IMR-90 (cell line): ENCODE measurements at regions not wholly inside any gene's neighbourhood (a gene's known extent, or its start where the extent isn't known, plus 50 kb on each side); places are given as distances from the start of the nearest gene placed in this dataset.
A peak's percentile ranks its signal among the peaks of the same experiment; 100 is the strongest.

Experiments used
- ATAC-seq: fragments of 200-7000 bp; cut with Tn5 transposase; 2 replicates; pipeline ENCODE4 v1.9.1; 2020; ENCODE audit warnings: low read depth, mild to moderate bottlenecking, moderate library complexity
- BruUV-seq: library from RNA; stranded (reverse); fragments of 400-500 nt; replicated peaks from 2 replicates; lab custom pipeline; 2021; lab: Mats Ljungman, UMichigan
- CTCF ChIA-PET: fragments of 300-600 bp; formaldehyde crosslinking; extraction: SDS; loops from one replicate; lab custom pipeline; 2021; ENCODE audit warnings: antibody characterized with exemption; lab: Yijun Ruan, JAX
- POLR2A ChIA-PET: fragments of 300-600 bp; sonication (Branson Sonifier 250); formaldehyde crosslinking; loops from one replicate; lab custom pipeline; 2022; ENCODE audit warnings: antibody characterized with exemption; ENCODE audit not compliant: unreplicated experiment; lab: Charles Lee
- DNase-seq: peaks from one replicate; pipeline ENCODE4 v3.0.0; 2013
- H2AFZ ChIP-seq: replicated peaks from 2 replicates; pipeline ENCODE3; 2013; ENCODE audit warnings: low read length, mild to moderate bottlenecking; ENCODE audit not compliant: poor library complexity
- H2AK5ac ChIP-seq: 2 replicates; pipeline ENCODE4 v1.6.1; 2013; ENCODE audit warnings: low read depth, low read length, inconsistent platforms
- H2AK9ac ChIP-seq: replicated peaks from 2 replicates; pipeline ENCODE3; 2013; ENCODE audit warnings: mild to moderate bottlenecking, low read depth, low read length, moderate library complexity; ENCODE audit not compliant: poor library complexity
- H2BK120ac ChIP-seq: 2 replicates; pipeline ENCODE4 v1.6.1; 2013; ENCODE audit warnings: low read depth, low read length, inconsistent platforms
- H2BK15ac ChIP-seq: 3 replicates; pipeline ENCODE4 v1.6.1; 2013; ENCODE audit warnings: low read depth, low read length, inconsistent platforms
- H2BK20ac ChIP-seq: 2 replicates; pipeline ENCODE4 v1.6.1; 2013; ENCODE audit warnings: low read depth, mild to moderate bottlenecking, inconsistent platforms, low read length, moderate library complexity
- H2BK5ac ChIP-seq: 2 replicates; pipeline ENCODE4 v1.6.1; 2013; ENCODE audit warnings: mild to moderate bottlenecking, low read depth, low read length, inconsistent platforms; ENCODE audit not compliant: poor library complexity, severe bottlenecking
- H3K14ac ChIP-seq: replicated peaks from 2 replicates; pipeline ENCODE4 v1.6.1; 2013; ENCODE audit warnings: low read depth, low read length, inconsistent platforms
- H3K18ac ChIP-seq: 2 replicates; pipeline ENCODE4 v1.6.1; 2013; ENCODE audit warnings: low read depth, low read length, control low read depth
- H3K23ac ChIP-seq: 2 replicates; pipeline ENCODE4 v1.6.1; 2013; ENCODE audit warnings: low read depth, low read length, inconsistent platforms
- H3K27ac ChIP-seq: 2 replicates; pipeline ENCODE4 v1.5.1; 2013; ENCODE audit warnings: mild to moderate bottlenecking, control low read depth, low read length; ENCODE audit not compliant: insufficient read depth
- H3K27me3 ChIP-seq: 2 replicates; pipeline ENCODE4 v1.6.1; 2013; ENCODE audit warnings: low read length; ENCODE audit not compliant: control insufficient read depth, insufficient read depth
- H3K36me3 ChIP-seq: 2 replicates; pipeline ENCODE4 v1.6.1; 2013; ENCODE audit warnings: low read length, mixed read lengths; ENCODE audit not compliant: control insufficient read depth, insufficient read depth
- H3K4ac ChIP-seq: 2 replicates; pipeline ENCODE4 v1.6.1; 2013; ENCODE audit warnings: low read depth, low read length, inconsistent platforms
- H3K4me1 ChIP-seq: 2 replicates; pipeline ENCODE4 v1.6.1; 2013; ENCODE audit warnings: low read length, mixed read lengths; ENCODE audit not compliant: control insufficient read depth, insufficient read depth
- H3K4me2 ChIP-seq: 2 replicates; pipeline ENCODE4 v1.6.1; 2013; ENCODE audit warnings: low read depth, mild to moderate bottlenecking, control low read depth, low read length, moderate library complexity
- H3K4me3 ChIP-seq: 2 replicates; pipeline ENCODE4 v1.5.1; 2013; ENCODE audit warnings: low read depth, mild to moderate bottlenecking, control low read depth, low read length, moderate library complexity; ENCODE audit not compliant: insufficient read depth
- H3K56ac ChIP-seq: 2 replicates; pipeline ENCODE4 v1.6.1; 2013; ENCODE audit warnings: low read length, inconsistent platforms; ENCODE audit not compliant: insufficient read depth; ENCODE audit errors: extremely low read depth
- H3K79me1 ChIP-seq, 2 experiments: 2 replicates each; pipeline ENCODE4 v1.6.1; 2013; ENCODE audit warnings: low read length in 2 of 2, inconsistent platforms in 1 of 2, low read depth in 1 of 2
- H3K9ac ChIP-seq: 2 replicates; pipeline ENCODE4 v1.6.1; 2013; ENCODE audit warnings: low read depth, low read length, control low read depth
- H3K9me1 ChIP-seq: 2 replicates; pipeline ENCODE4 v1.6.1; 2013; ENCODE audit warnings: low read length, inconsistent platforms; ENCODE audit not compliant: insufficient read depth
- H3K9me3 ChIP-seq: 2 replicates; pipeline ENCODE4 v1.6.1; 2013; ENCODE audit warnings: low read length; ENCODE audit not compliant: control insufficient read depth, insufficient read depth
- H4K20me1 ChIP-seq: 2 replicates; pipeline ENCODE4 v1.6.1; 2013; ENCODE audit warnings: low read length, inconsistent platforms; ENCODE audit not compliant: insufficient read depth
- H4K5ac ChIP-seq: 2 replicates; pipeline ENCODE4 v1.6.1; 2013; ENCODE audit warnings: mild to moderate bottlenecking, low read depth, low read length, control low read depth
- H4K8ac ChIP-seq, 2 experiments: 2 replicates each; pipeline ENCODE4 v1.6.1; 2013; ENCODE audit warnings: low read depth in 2 of 2, low read length in 2 of 2, control low read depth in 1 of 2, inconsistent platforms in 1 of 2
- H4K91ac ChIP-seq: 2 replicates; pipeline ENCODE4 v1.6.1; 2013; ENCODE audit warnings: low read depth, low read length, inconsistent platforms; ENCODE audit not compliant: insufficient read depth
- BHLHE40 ChIP-seq: fragments of 150-350 bp; IDR thresholded peaks from 2 replicates; pipeline ENCODE4 v1.6.1; 2016; ENCODE audit warnings: mild to moderate bottlenecking, low read depth, low read length
- CHD1 ChIP-seq: IDR thresholded peaks from 2 replicates; pipeline ENCODE4 v1.6.1; 2012; ENCODE audit warnings: low read depth, low read length, improper control_type of control experiment
- FOS ChIP-seq: fragments of 150-350 bp; IDR thresholded peaks from 2 replicates; pipeline ENCODE4 v1.6.1; 2016; ENCODE audit warnings: low read depth, low read length
- MAFK ChIP-seq: IDR thresholded peaks from 2 replicates; pipeline ENCODE4 v1.6.1; 2012; ENCODE audit warnings: low read depth, low read length, improper control_type of control experiment
- MAZ ChIP-seq: IDR thresholded peaks from 2 replicates; pipeline ENCODE4 v1.6.1; 2012; ENCODE audit warnings: low read depth, mild to moderate bottlenecking, low read length, improper control_type of control experiment, moderate library complexity, borderline replicate concordance
- RAD21 ChIP-seq: IDR thresholded peaks from 2 replicates; pipeline ENCODE4 v1.6.1; 2012; ENCODE audit warnings: low read length, improper control_type of control experiment
- RCOR1 ChIP-seq: IDR thresholded peaks from 2 replicates; pipeline ENCODE4 v1.6.1; 2012; ENCODE audit warnings: mild to moderate bottlenecking, low read length, improper control_type of control experiment; ENCODE audit not compliant: insufficient replicate concordance
- RFX5 ChIP-seq: IDR thresholded peaks from 2 replicates; pipeline ENCODE4 v1.8.0; 2012; ENCODE audit warnings: low read depth, mild to moderate bottlenecking, low read length, moderate library complexity
- SMC3 ChIP-seq: fragments of 150-350 bp; IDR thresholded peaks from 2 replicates; pipeline ENCODE4 v1.6.1; 2016; ENCODE audit warnings: low read depth, mild to moderate bottlenecking, antibody characterized with exemption, low read length, moderate library complexity
- WGBS, 2 experiments: methylation state at CpG; one replicate each; pipeline versions ENCODE4 v1.1.5 to v1.1.7; 2013; ENCODE audit warnings: missing lambda C conversion rate in 2 of 2; ENCODE audit not compliant: insufficient read length in 1 of 2; ENCODE audit errors: extremely low coverage in 2 of 2; 5-methylcytosine and 5-hydroxymethylcytosine counted together
- dilution Hi-C: fragments of 300-500 bp; cut with HindIII; formaldehyde crosslinking; loops from one replicate; pipeline ENCODE4 v1.14.3; 2018; ENCODE audit warnings: low sequenced_read_pairs; ENCODE audit not compliant: unreplicated experiment
- in situ Hi-C: fragments of 300-500 bp; cut with MboI; formaldehyde crosslinking; loops from 3 replicates; pipeline ENCODE4 v1.14.3; 2019; ENCODE audit warnings: low sequenced_read_pairs, inconsistent platforms, mixed read lengths
- intact Hi-C: fragments of 100-400 bp; cut with micrococcal nuclease; formaldehyde crosslinking; loops from 2 replicates; pipeline ENCODE4 v1.10.0; 2022
- TF ChIP-seq, protein P1 (sequence below): fragments of 150-350 bp; IDR thresholded peaks from 2 replicates; pipeline ENCODE4 v1.6.1; 2017; ENCODE audit warnings: mild to moderate bottlenecking, antibody characterized with exemption, low read length, low read depth

DNA sequence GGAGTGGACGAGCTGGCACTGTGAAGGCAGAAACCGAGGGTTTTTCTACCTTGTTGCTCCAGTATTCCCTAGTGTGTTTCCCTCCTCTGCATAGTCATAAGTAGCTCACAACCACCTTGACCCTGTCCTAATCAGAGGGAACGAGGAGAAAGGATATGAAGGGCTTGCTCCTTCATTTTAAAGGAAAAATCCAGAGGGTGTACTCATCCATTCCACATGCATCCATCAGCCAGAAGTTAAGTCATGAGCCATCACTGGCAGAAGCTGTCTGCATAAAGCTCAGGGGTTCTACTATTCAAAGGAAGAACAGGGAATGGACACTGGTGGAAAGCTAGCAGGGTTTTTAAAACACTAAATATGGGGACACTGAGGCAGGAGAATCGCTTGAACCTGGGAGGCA is 84.3 kb upstream of the FOXN3 start:
- Histone ChIP-seq H2BK5ac (no peak overlapping the region), H3K56ac (no peak overlapping the region), H3K9me1 (peaks cover 14% of the 10 kb centered on the region), H2AFZ (peak overlapping the region; percentile 16), H2BK120ac (no peak overlapping the region; the same call in 1 of the 2 replicates), H3K9ac (no peak overlapping the region), H2BK20ac (no peak overlapping the region), H3K9me3 (no peaks in the 10 kb centered on the region), H3K36me3 (peaks cover 6% of the 10 kb centered on the region; the same call in 1 of the 2 replicates), H3K4me3 (no peak overlapping the region), H3K14ac (peak overlapping the region; percentile 51; the same call in 1 of the 2 replicates), H3K4me2 (no peak overlapping the region), H2BK15ac (peak overlapping the region; percentile 68; the same call in 1 of the 3 replicates), H4K8ac (no peak overlapping the region), H3K27me3 (no peaks in the 10 kb centered on the region), H3K27ac (no peak overlapping the region), H3K4ac (peak overlapping the region; percentile 24; the same call in 1 of the 2 replicates), H2AK9ac (no peak overlapping the region), H3K79me1 (peaks cover 14 to 30% of the 10 kb centered on the region in 2 experiments), H3K23ac (no peak overlapping the region), H3K18ac (no peak overlapping the region), H2AK5ac (no peak overlapping the region), H4K5ac (no peak overlapping the region), H4K91ac (no peak overlapping the region), H4K20me1 (peaks cover 4% of the 10 kb centered on the region; the same call in 1 of the 2 replicates), H3K4me1 (peaks cover 11% of the 10 kb centered on the region)
- ATAC-seq: no peak
- dilution Hi-C loops (no loop called here), in situ Hi-C loops (no loop called here), intact Hi-C loops (no loop called here)
- BruUV-seq: no TSS peak
- no CpG with 5 or more reads among the region's 4 CpGs for WGBS, 2 experiments
- ChIA-PET POLR2A (no interaction called here), CTCF (interaction anchor here (0.5 kb wide), 1 partner anchor 99 kb away, joined by 3 read pairs; no protein-coding TSS in a partner anchor)
- TF ChIP-seq SMC3 (no peak), FOS (no peak), MAFK (no peak), RAD21 (no peak), MAZ (no peak), CHD1 (no peak), RCOR1 (no peak), RFX5 (no peak), BHLHE40 (no peak)
- TF ChIP-seq, protein P1, sequence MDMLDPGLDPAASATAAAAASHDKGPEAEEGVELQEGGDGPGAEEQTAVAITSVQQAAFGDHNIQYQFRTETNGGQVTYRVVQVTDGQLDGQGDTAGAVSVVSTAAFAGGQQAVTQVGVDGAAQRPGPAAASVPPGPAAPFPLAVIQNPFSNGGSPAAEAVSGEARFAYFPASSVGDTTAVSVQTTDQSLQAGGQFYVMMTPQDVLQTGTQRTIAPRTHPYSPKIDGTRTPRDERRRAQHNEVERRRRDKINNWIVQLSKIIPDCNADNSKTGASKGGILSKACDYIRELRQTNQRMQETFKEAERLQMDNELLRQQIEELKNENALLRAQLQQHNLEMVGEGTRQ: no peak
- DNase-seq: peak; percentile 66
